DOHH2 (cell line): ENCODE measurements at regions not wholly inside any gene's neighbourhood (a gene's known extent, or its start where the extent isn't known, plus 50 kb on each side); places are given as distances from the start of the nearest gene placed in this dataset.

Experiments
- EZH2phosphoT487 ChIP-seq: fragments of 200-600 bp; sonication (generic); IDR thresholded peaks from 2 replicates; pipeline ENCODE4 v1.6.1; 2017; ENCODE audit warnings: borderline replicate concordance, mild to moderate bottlenecking, antibody characterized with exemption, low read length, moderate library complexity, mixed read lengths
- TF ChIP-seq, protein P1 (sequence below): fragments of 200-600 bp; sonication (generic); IDR thresholded peaks from one replicate; pipeline ENCODE4 v1.5.1; 2014; ENCODE audit warnings: antibody characterized with exemption, mild to moderate bottlenecking, low read depth, low read length; ENCODE audit not compliant: poor library complexity, severe bottlenecking

DNA sequence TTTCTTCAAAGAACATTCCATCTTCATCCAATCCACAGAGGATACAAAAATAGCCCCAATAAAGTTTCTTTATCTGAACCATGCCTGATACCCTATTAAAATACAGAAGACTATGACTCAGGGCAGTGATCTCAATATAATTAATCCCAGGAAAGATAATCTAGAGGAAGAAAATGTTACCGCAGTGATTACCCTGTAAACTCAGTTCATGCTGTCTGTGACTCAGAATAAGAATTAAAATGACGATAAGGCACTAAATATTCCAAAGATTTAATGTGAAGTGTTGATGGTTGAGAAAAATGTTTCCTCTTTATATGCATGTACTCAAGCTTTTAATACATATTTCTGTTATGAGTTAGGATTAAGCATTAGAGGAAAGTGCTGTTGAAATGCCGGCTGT is 88.6 kb upstream of the LYPLAL1 start:
- TF ChIP-seq, protein P1, sequence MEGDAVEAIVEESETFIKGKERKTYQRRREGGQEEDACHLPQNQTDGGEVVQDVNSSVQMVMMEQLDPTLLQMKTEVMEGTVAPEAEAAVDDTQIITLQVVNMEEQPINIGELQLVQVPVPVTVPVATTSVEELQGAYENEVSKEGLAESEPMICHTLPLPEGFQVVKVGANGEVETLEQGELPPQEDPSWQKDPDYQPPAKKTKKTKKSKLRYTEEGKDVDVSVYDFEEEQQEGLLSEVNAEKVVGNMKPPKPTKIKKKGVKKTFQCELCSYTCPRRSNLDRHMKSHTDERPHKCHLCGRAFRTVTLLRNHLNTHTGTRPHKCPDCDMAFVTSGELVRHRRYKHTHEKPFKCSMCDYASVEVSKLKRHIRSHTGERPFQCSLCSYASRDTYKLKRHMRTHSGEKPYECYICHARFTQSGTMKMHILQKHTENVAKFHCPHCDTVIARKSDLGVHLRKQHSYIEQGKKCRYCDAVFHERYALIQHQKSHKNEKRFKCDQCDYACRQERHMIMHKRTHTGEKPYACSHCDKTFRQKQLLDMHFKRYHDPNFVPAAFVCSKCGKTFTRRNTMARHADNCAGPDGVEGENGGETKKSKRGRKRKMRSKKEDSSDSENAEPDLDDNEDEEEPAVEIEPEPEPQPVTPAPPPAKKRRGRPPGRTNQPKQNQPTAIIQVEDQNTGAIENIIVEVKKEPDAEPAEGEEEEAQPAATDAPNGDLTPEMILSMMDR = no peak
- no peak for TF ChIP-seq EZH2phosphoT487
